Thyroid gland (tissue), 4 donors: ENCODE measurements at regions not wholly inside any gene's neighbourhood (a gene's known extent, or its start where the extent isn't known, plus 50 kb on each side); places are given as distances from the start of the nearest gene placed in this dataset.

Experiments
- DNase-seq, 2 donors: peaks; one replicate each; pipeline ENCODE4 v3.0.0-alpha.2; 2019
- H3K27ac ChIP-seq, 3 donors: fragments of 200-600 bp; sonication (generic); 1 replicate in 2 of 3; 2 replicates in 1 of 3; pipeline ENCODE4 v1.5.1; 2016 to 2019; ENCODE audit warnings: mild to moderate bottlenecking in 1 of 3, moderate library complexity in 1 of 3
- H3K27me3 ChIP-seq: fragments of 200-600 bp; sonication (generic); one replicate; pipeline ENCODE4 v1.5.1; 2019
- H3K36me3 ChIP-seq, 2 donors: fragments of 200-600 bp; sonication (generic); one replicate each; pipeline ENCODE4 v1.5.1; 2016 to 2019
- H3K4me1 ChIP-seq, 2 donors: fragments of 200-600 bp; sonication (generic); one replicate each; pipeline ENCODE4 v1.5.1; 2017 to 2019
- H3K4me3 ChIP-seq, 3 donors: fragments of 200-600 bp; sonication (generic); replicated peaks in 1 of 3; 1 replicate in 2 of 3; 2 replicates in 1 of 3; pipeline ENCODE4 v1.5.1; 2016; ENCODE audit warnings: mild to moderate bottlenecking in 1 of 3
- H3K9me3 ChIP-seq: fragments of 200-600 bp; sonication (generic); one replicate; pipeline ENCODE4 v1.5.1; 2017
- CTCF ChIP-seq, 6 experiments: fragments of 200-600 bp in 3 of 6; fragments of 450-650 bp in 3 of 6; sonication (generic) in 3 of 6; IDR thresholded peaks; one replicate each; pipeline ENCODE4 v1.5.1; 2016 to 2019; ENCODE audit warnings: antibody characterized with exemption in 6 of 6, mild to moderate bottlenecking in 2 of 6, inconsistent platforms in 1 of 6, moderate library complexity in 1 of 6
- POLR2A ChIP-seq, 2 donors: fragments of 450-650 bp; IDR thresholded peaks; one replicate each; pipeline ENCODE4 v1.6.1; 2017; ENCODE audit warnings: antibody characterized with exemption in 2 of 2, mild to moderate bottlenecking in 2 of 2, moderate library complexity in 1 of 2
- WGBS, 2 donors: methylation state at CpG; one replicate each; pipeline ENCODE4 v1.1.5; 2017; 5-methylcytosine and 5-hydroxymethylcytosine counted together
- intact Hi-C: fragments of 100-400 bp; cut with DNase I; formaldehyde crosslinking; loops from one replicate; pipeline ENCODE4 v1.15.1; 2023

- 70 to 77% methylated on average over 8 of the region's 8 CpGs for WGBS, 2 donors
- Histone ChIP-seq H3K4me3 (no peak overlapping the region), H3K27ac (no peak overlapping the region), H3K27me3 (no peaks in the 10 kb centered on the region), H3K36me3 (no peaks in the 10 kb centered on the region), H3K9me3 (no peaks in the 10 kb centered on the region), H3K4me1 (peaks cover 0 to 13% of the 10 kb centered on the region in 2 donors)
- no peak for DNase-seq
- intact Hi-C loops = no loop called here
- TF ChIP-seq POLR2A (IDR thresholded peaks at IDR 0.05) (no peak), CTCF (IDR thresholded peaks at IDR 0.05) (no peak)
Observed at GRCh38 chr6:14038467-14039437, 78.8 kb upstream of the CD83 start.

- H3K27me3 ChIP-seq = no peaks in the 10 kb centered on the region
- TF ChIP-seq CTCF (IDR thresholded peaks at IDR 0.05) (no peak), POLR2A (IDR thresholded peaks at IDR 0.05) (no peak)
- H3K4me3 ChIP-seq = no peak overlapping the region
- no peaks in the 10 kb centered on the region for H3K36me3 ChIP-seq
- H3K27ac ChIP-seq = no peak overlapping the region
- intact Hi-C loops = no loop called here
- H3K9me3 ChIP-seq = no peaks in the 10 kb centered on the region
- no peak for DNase-seq
- H3K4me1 ChIP-seq = peaks cover 0 to 9% of the 10 kb centered on the region in 2 donors
Observed at GRCh38 chr6:14040042-14040441, 77.5 kb upstream of the CD83 start.

- Histone ChIP-seq H3K36me3 (no peaks in the 10 kb centered on the region), H3K27me3 (no peaks in the 10 kb centered on the region), H3K9me3 (no peaks in the 10 kb centered on the region), H3K4me3 (no peak overlapping the region), H3K4me1 (no peaks in the 10 kb centered on the region), H3K27ac (no peak overlapping the region)
- intact Hi-C loops = no loop called here
- WGBS, 2 donors = 20 to 22% methylated on average over 8 of the region's 8 CpGs
- peak; percentile 53 to 57 for DNase-seq
- TF ChIP-seq POLR2A (IDR thresholded peaks at IDR 0.05) (no peak), CTCF (IDR thresholded peaks at IDR 0.05) (peak; percentile 41 to 74 (median 60))
Observed at GRCh38 chr6:14046476-14047068, 71.0 kb upstream of the CD83 start.

- intact Hi-C loops = no loop called here
- Histone ChIP-seq H3K27me3 (no peaks in the 10 kb centered on the region), H3K36me3 (no peaks in the 10 kb centered on the region), H3K4me1 (no peaks in the 10 kb centered on the region), H3K27ac (no peak overlapping the region), H3K9me3 (no peaks in the 10 kb centered on the region), H3K4me3 (no peak overlapping the region)
- no peak for DNase-seq
- WGBS, 2 donors = 90 to 92% methylated on average over 5 of the region's 5 CpGs
- TF ChIP-seq CTCF (IDR thresholded peaks at IDR 0.05) = no peak
- TF ChIP-seq POLR2A (IDR thresholded peaks at IDR 0.05) = no peak
Observed at GRCh38 chr6:14047151-14047740, 70.3 kb upstream of the CD83 start.

GRCh38 chr6:14048837-14049236 is 68.7 kb upstream of the CD83 start:
- WGBS, 2 donors = 78 to 79% methylated on average over 3 of the region's 3 CpGs
- TF ChIP-seq CTCF (IDR thresholded peaks at IDR 0.05) = no peak
- TF ChIP-seq POLR2A (IDR thresholded peaks at IDR 0.05) = no peak
- DNase-seq = no peak
- H3K27ac ChIP-seq = no peak overlapping the region
- intact Hi-C loops = no loop called here
- no peak overlapping the region for H3K4me3 ChIP-seq
- no peaks in the 10 kb centered on the region for H3K9me3 ChIP-seq
- no peaks in the 10 kb centered on the region for H3K36me3 ChIP-seq
- H3K4me1 ChIP-seq = no peaks in the 10 kb centered on the region
- no peaks in the 10 kb centered on the region for H3K27me3 ChIP-seq
